PC-9 (cell line): ENCODE measurements at regions not wholly inside any gene's neighbourhood (a gene's known extent, or its start where the extent isn't known, plus 50 kb on each side); places are given as distances from the start of the nearest gene placed in this dataset.

Source experiments
- BruUV-seq: library from RNA; stranded (reverse); fragments of 400-500 nt; replicated peaks from 2 replicates; lab custom pipeline; 2021; lab: Mats Ljungman, UMichigan
- CTCF ChIA-PET: fragments of 300-600 bp; sonication (Branson Sonifier 250); formaldehyde crosslinking; loops from one replicate; lab custom pipeline; 2022; ENCODE audit warnings: antibody characterized with exemption; lab: Charles Lee
- POLR2A ChIA-PET: fragments of 300-600 bp; sonication (Branson Sonifier 250); formaldehyde crosslinking; loops from one replicate; lab custom pipeline; 2022; ENCODE audit warnings: antibody characterized with exemption; ENCODE audit not compliant: unreplicated experiment; lab: Charles Lee
- DNase-seq, 2 experiments: peaks; one replicate each; pipeline versions ENCODE4 v3.0.0 to v3.0.0-alpha.2; 2015 to 2022; ENCODE audit warnings: mixed read lengths in 1 of 2
- H2AFZ ChIP-seq: fragments of 200-600 bp; sonication (generic); 2 replicates; pipeline ENCODE4 v1.8.1; 2017; ENCODE audit warnings: antibody characterized with exemption
- H3F3A ChIP-seq: fragments of 200-600 bp; sonication (generic); 2 replicates; pipeline ENCODE4 v1.8.1; 2017; ENCODE audit warnings: antibody characterized with exemption, mild to moderate bottlenecking, low read depth; ENCODE audit not compliant: insufficient read depth
- H3K27ac ChIP-seq: fragments of 200-600 bp; sonication (generic); 2 replicates; pipeline ENCODE4 v1.6.1; 2016; ENCODE audit warnings: mixed run types
- H3K27me3 ChIP-seq: fragments of 200-600 bp; sonication (generic); 2 replicates; pipeline ENCODE4 v1.6.1; 2016; ENCODE audit warnings: low read depth, mixed run types; ENCODE audit not compliant: insufficient read depth
- H3K36me3 ChIP-seq: fragments of 200-600 bp; sonication (generic); 2 replicates; pipeline ENCODE4 v1.6.1; 2016; ENCODE audit warnings: low read depth, mixed run types
- H3K4me1 ChIP-seq: fragments of 200-600 bp; sonication (generic); replicated peaks from 2 replicates; pipeline ENCODE4 v1.6.1; 2016; ENCODE audit warnings: mixed run types; ENCODE audit not compliant: insufficient read depth
- H3K4me2 ChIP-seq: fragments of 200-600 bp; sonication (generic); 2 replicates; pipeline ENCODE4 v1.6.1; 2017; ENCODE audit warnings: mixed run types
- H3K4me3 ChIP-seq: fragments of 200-600 bp; sonication (generic); 2 replicates; pipeline ENCODE4 v1.6.1; 2016; ENCODE audit warnings: mixed run types
- H3K79me2 ChIP-seq: fragments of 200-600 bp; sonication (generic); 2 replicates; pipeline ENCODE4 v1.6.1; 2017; ENCODE audit warnings: low read depth, mixed run types
- H3K9me2 ChIP-seq: fragments of 200-600 bp; sonication (generic); 2 replicates; pipeline ENCODE4 v1.8.1; 2017; ENCODE audit warnings: mild to moderate bottlenecking; ENCODE audit not compliant: insufficient read depth
- H3K9me3 ChIP-seq: fragments of 200-600 bp; sonication (generic); 2 replicates; pipeline ENCODE4 v1.8.1; 2016; ENCODE audit warnings: low read depth; ENCODE audit not compliant: insufficient read depth
- H4K20me1 ChIP-seq: fragments of 200-600 bp; sonication (generic); 2 replicates; pipeline ENCODE4 v1.8.1; 2017; ENCODE audit not compliant: insufficient read depth
- EZH2 ChIP-seq: fragments of 200-600 bp; sonication (generic); IDR thresholded peaks from 2 replicates; pipeline ENCODE4 v1.8.0; 2017; ENCODE audit warnings: antibody characterized with exemption, low read depth
- intact Hi-C: fragments of 100-400 bp; cut with micrococcal nuclease; formaldehyde crosslinking; loops from one replicate; pipeline ENCODE4 v1.10.0; 2022; ENCODE audit not compliant: unreplicated experiment
- TF ChIP-seq, protein P1 (sequence below): fragments of 200-600 bp; sonication (generic); conservative IDR thresholded peaks from 2 replicates; pipeline ENCODE4 v1.6.1; 2017; ENCODE audit warnings: mixed run types, antibody characterized with exemption, mild to moderate bottlenecking, moderate library complexity

DNA sequence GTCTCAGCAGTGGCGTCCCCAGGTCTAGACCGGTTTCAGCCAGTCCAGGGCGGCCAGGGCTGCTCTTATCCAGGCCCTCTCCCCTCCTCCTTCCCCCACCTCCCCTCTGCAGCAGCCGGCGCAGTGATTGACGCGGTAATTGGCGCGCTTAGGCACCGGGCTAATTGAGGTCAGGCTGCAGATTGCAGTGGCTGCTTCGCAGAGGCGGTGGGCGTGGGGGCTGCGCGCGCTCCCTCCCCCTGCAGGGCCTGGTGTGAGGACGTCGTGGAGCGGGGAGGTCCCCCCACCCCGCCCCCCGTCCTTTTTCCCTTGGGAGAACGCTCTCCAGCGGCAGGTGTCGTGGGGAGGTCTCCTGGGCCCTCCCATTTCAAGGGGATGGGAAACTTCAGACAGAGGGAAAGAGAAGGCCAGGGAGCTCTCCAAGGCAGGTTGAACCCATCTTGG, 70.4 kb upstream of the BLCAP start:
- Histone ChIP-seq H3F3A (no peaks in the 10 kb centered on the region), H3K4me3 (no peak overlapping the region), H3K9me3 (no peaks in the 10 kb centered on the region), H2AFZ (no peak overlapping the region), H3K4me2 (no peak overlapping the region), H3K27ac (no peak overlapping the region), H3K4me1 (no peaks in the 10 kb centered on the region), H3K27me3 (peaks cover 92% of the 10 kb centered on the region), H3K9me2 (no peaks in the 10 kb centered on the region), H3K79me2 (no peaks in the 10 kb centered on the region), H3K36me3 (no peaks in the 10 kb centered on the region), H4K20me1 (no peaks in the 10 kb centered on the region)
- BruUV-seq = no TSS peak
- intact Hi-C loops = no loop called here
- ChIA-PET CTCF (interaction anchor here (1.1 kb wide), 1 partner anchor 310 kb away, joined by 3 read pairs; no protein-coding TSS in a partner anchor), POLR2A (no interaction called here)
- DNase-seq = no peak
- TF ChIP-seq, protein P1, sequence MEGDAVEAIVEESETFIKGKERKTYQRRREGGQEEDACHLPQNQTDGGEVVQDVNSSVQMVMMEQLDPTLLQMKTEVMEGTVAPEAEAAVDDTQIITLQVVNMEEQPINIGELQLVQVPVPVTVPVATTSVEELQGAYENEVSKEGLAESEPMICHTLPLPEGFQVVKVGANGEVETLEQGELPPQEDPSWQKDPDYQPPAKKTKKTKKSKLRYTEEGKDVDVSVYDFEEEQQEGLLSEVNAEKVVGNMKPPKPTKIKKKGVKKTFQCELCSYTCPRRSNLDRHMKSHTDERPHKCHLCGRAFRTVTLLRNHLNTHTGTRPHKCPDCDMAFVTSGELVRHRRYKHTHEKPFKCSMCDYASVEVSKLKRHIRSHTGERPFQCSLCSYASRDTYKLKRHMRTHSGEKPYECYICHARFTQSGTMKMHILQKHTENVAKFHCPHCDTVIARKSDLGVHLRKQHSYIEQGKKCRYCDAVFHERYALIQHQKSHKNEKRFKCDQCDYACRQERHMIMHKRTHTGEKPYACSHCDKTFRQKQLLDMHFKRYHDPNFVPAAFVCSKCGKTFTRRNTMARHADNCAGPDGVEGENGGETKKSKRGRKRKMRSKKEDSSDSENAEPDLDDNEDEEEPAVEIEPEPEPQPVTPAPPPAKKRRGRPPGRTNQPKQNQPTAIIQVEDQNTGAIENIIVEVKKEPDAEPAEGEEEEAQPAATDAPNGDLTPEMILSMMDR = no peak
- no peak for TF ChIP-seq EZH2

GRCh38 chr20:37596890-37597536, 69.3 kb upstream of the BLCAP start:
- Histone ChIP-seq H3K36me3 (no peaks in the 10 kb centered on the region), H3K4me1 (no peaks in the 10 kb centered on the region), H4K20me1 (no peaks in the 10 kb centered on the region), H3K27ac (no peak overlapping the region), H3K9me3 (no peaks in the 10 kb centered on the region), H3K9me2 (no peaks in the 10 kb centered on the region), H3F3A (no peaks in the 10 kb centered on the region), H3K4me3 (no peak overlapping the region), H2AFZ (no peak overlapping the region), H3K4me2 (no peak overlapping the region), H3K27me3 (peaks cover 93% of the 10 kb centered on the region), H3K79me2 (no peaks in the 10 kb centered on the region)
- CTCF ChIA-PET = interaction anchor here (1.1 kb wide), 1 partner anchor 311 kb away, joined by 3 read pairs; no protein-coding TSS in a partner anchor
- TF ChIP-seq, protein P1 = no peak
- TF ChIP-seq EZH2 = no peak
- intact Hi-C loops = no loop called here
- POLR2A ChIA-PET = no interaction called here
- no TSS peak for BruUV-seq
- DNase-seq = no peak

- intact Hi-C loops = no loop called here
- Histone ChIP-seq H3K4me3 (no peak overlapping the region), H3K27ac (no peak overlapping the region), H3K9me2 (no peaks in the 10 kb centered on the region), H3F3A (no peaks in the 10 kb centered on the region), H4K20me1 (no peaks in the 10 kb centered on the region), H3K36me3 (no peaks in the 10 kb centered on the region), H3K4me1 (no peaks in the 10 kb centered on the region), H3K79me2 (no peaks in the 10 kb centered on the region), H3K9me3 (no peaks in the 10 kb centered on the region), H3K4me2 (no peak overlapping the region), H3K27me3 (peaks cover 93% of the 10 kb centered on the region), H2AFZ (no peak overlapping the region)
- ChIA-PET CTCF (no interaction called here), POLR2A (no interaction called here)
- DNase-seq = no peak
- BruUV-seq = no TSS peak
- TF ChIP-seq EZH2 = no peak
- TF ChIP-seq, protein P1 = no peak
These were observed 68.5 kb upstream of the BLCAP start for GRCh38 chr20:37596168-37596567.
